Neural cell (in vitro differentiated cells): ENCODE measurements at regions not wholly inside any gene's neighbourhood (a gene's known extent, or its start where the extent isn't known, plus 50 kb on each side); places are given as distances from the start of the nearest gene placed in this dataset.

Source experiments
- H2AFZ ChIP-seq: fragments of 200-600, 300-800 bp; sonication (generic), shearing (Covaris generic); 2 replicates; pipeline ENCODE4 v1.6.0; 2014; ENCODE audit warnings: low read depth, mild to moderate bottlenecking, antibody characterized with exemption, low read length, moderate library complexity
- H3F3A ChIP-seq: fragments of 200-600 bp; shearing (Covaris generic); 2 replicates; pipeline ENCODE4 v1.6.1; 2016; ENCODE audit warnings: mild to moderate bottlenecking, moderate library complexity, mixed read lengths, antibody characterized with exemption, low read length; ENCODE audit not compliant: insufficient read depth, poor library complexity, severe bottlenecking
- H3K27ac ChIP-seq: fragments of 200-600, 300-800 bp; sonication (generic), shearing (Covaris generic); 2 replicates; pipeline ENCODE4 v1.5.1; 2014; ENCODE audit warnings: mild to moderate bottlenecking, low read length, moderate library complexity
- H3K27me3 ChIP-seq: fragments of 300-800, 200-600 bp; sonication (generic), shearing (Covaris generic); 2 replicates; pipeline ENCODE4 v1.6.0; 2014; ENCODE audit warnings: mild to moderate bottlenecking, low read depth, low read length, moderate library complexity; ENCODE audit not compliant: insufficient read depth
- H3K36me3 ChIP-seq: fragments of 300-800, 200-600 bp; sonication (generic), shearing (Covaris generic); 2 replicates; pipeline ENCODE4 v1.5.1; 2014; ENCODE audit warnings: mild to moderate bottlenecking, antibody characterized with exemption, low read length, moderate library complexity; ENCODE audit not compliant: insufficient read depth
- H3K4me2 ChIP-seq: fragments of 300-800, 200-600 bp; sonication (generic), shearing (Covaris generic); 2 replicates; pipeline ENCODE4 v1.6.0; 2014; ENCODE audit warnings: mild to moderate bottlenecking, low read length
- H3K4me3 ChIP-seq: fragments of 300-800, 200-600 bp; sonication (generic), shearing (Covaris generic); 2 replicates; pipeline ENCODE4 v1.5.1; 2014; ENCODE audit warnings: mild to moderate bottlenecking, low read length, moderate library complexity
- H3K79me2 ChIP-seq: fragments of 200-600 bp; shearing (Covaris generic); replicated peaks from 2 replicates; pipeline ENCODE4 v1.6.0; 2014; ENCODE audit warnings: mild to moderate bottlenecking, low read length, moderate library complexity; ENCODE audit not compliant: insufficient read depth
- H3K9ac ChIP-seq: fragments of 300-800, 200-600 bp; sonication (generic), shearing (Covaris generic); 2 replicates; pipeline ENCODE4 v1.6.1; 2016; ENCODE audit warnings: mild to moderate bottlenecking, low read length, mixed read lengths
- H3K9me2 ChIP-seq: fragments of 200-600 bp; shearing (Covaris generic); 2 replicates; pipeline ENCODE4 v1.6.1; 2016; ENCODE audit warnings: mild to moderate bottlenecking, low read length, mixed read lengths; ENCODE audit not compliant: insufficient read depth
- H3K9me3 ChIP-seq: fragments of 200-600, 300-800 bp; sonication (generic), shearing (Covaris generic); 2 replicates; pipeline ENCODE4 v1.6.1; 2016; ENCODE audit warnings: mild to moderate bottlenecking, mixed run types, low read length, moderate library complexity, mixed read lengths
- H4K20me1 ChIP-seq: fragments of 200-600 bp; shearing (Covaris generic); 2 replicates; pipeline ENCODE4 v1.6.1; 2016; ENCODE audit warnings: mild to moderate bottlenecking, mixed run types; ENCODE audit not compliant: insufficient read depth
- CTCF ChIP-seq: fragments of 450-650 bp; IDR thresholded peaks from 2 replicates; pipeline ENCODE4 v1.5.1; 2014; ENCODE audit warnings: antibody characterized with exemption, mild to moderate bottlenecking, moderate library complexity; ENCODE audit not compliant: poor library complexity, severe bottlenecking
- EP300 ChIP-seq: fragments of 450-650 bp; conservative IDR thresholded peaks from 2 replicates; pipeline ENCODE4 v1.6.1; 2014; ENCODE audit warnings: antibody characterized with exemption, mild to moderate bottlenecking, moderate library complexity; ENCODE audit not compliant: poor library complexity, severe bottlenecking
- EZH2 ChIP-seq: fragments of 200-600, 300-800 bp; shearing (Covaris generic), sonication (generic); IDR thresholded peaks from 2 replicates; pipeline ENCODE4 v1.6.1; 2014; ENCODE audit warnings: antibody characterized with exemption, low read length, borderline replicate concordance, mild to moderate bottlenecking; ENCODE audit not compliant: insufficient read depth, poor library complexity, severe bottlenecking
- MXI1 ChIP-seq: fragments of 450-650 bp; conservative IDR thresholded peaks from 2 replicates; pipeline ENCODE4 v1.6.1; 2014; ENCODE audit warnings: antibody characterized with exemption, mild to moderate bottlenecking; ENCODE audit not compliant: poor library complexity, severe bottlenecking
- POLR2AphosphoS5 ChIP-seq: IDR thresholded peaks from 2 replicates; pipeline ENCODE4 v1.6.1; 2012
- RAD21 ChIP-seq: fragments of 450-650 bp; conservative IDR thresholded peaks from 2 replicates; pipeline ENCODE4 v1.6.1; 2014; ENCODE audit warnings: antibody characterized with exemption, mild to moderate bottlenecking, moderate library complexity
- REST ChIP-seq: IDR thresholded peaks from 2 replicates; pipeline ENCODE4 v1.6.1; 2012; ENCODE audit warnings: borderline replicate concordance
- SMC3 ChIP-seq: fragments of 450-650 bp; conservative IDR thresholded peaks from 2 replicates; pipeline ENCODE4 v1.6.1; 2014; ENCODE audit warnings: antibody characterized with exemption, mild to moderate bottlenecking, moderate library complexity; ENCODE audit not compliant: poor library complexity
- TAF1 ChIP-seq: IDR thresholded peaks from 2 replicates; pipeline ENCODE4 v1.6.1; 2012; ENCODE audit warnings: low read depth

- H3K79me2 ChIP-seq = no peaks in the 10 kb centered on the region
- H3K27me3 ChIP-seq = no peaks in the 10 kb centered on the region
- no peaks in the 10 kb centered on the region for H3K9me2 ChIP-seq
- no peak overlapping the region for H3K4me3 ChIP-seq
- H3K36me3 ChIP-seq = no peaks in the 10 kb centered on the region
- H3K9ac ChIP-seq = no peak overlapping the region
- no peaks in the 10 kb centered on the region for H3K9me3 ChIP-seq
- no peak overlapping the region for H2AFZ ChIP-seq
- H3K27ac ChIP-seq = no peak overlapping the region
- H3K4me2 ChIP-seq = no peak overlapping the region
- no peak for TF ChIP-seq MXI1
- no peak for TF ChIP-seq POLR2AphosphoS5
- no peak for TF ChIP-seq TAF1
- TF ChIP-seq CTCF = no peak
- TF ChIP-seq EP300 = no peak
- no peak for TF ChIP-seq EZH2
- no peak for TF ChIP-seq REST
- no peak for TF ChIP-seq SMC3
- TF ChIP-seq RAD21 = no peak
- no peaks in the 10 kb centered on the region for H3F3A ChIP-seq
- no peaks in the 10 kb centered on the region for H4K20me1 ChIP-seq
These were observed 61.8 kb upstream of the ALX4 start for GRCh38 chr11:44371706-44372105.

- H2AFZ ChIP-seq = no peak overlapping the region
- H4K20me1 ChIP-seq = no peaks in the 10 kb centered on the region
- H3K9ac ChIP-seq = no peak overlapping the region
- TF ChIP-seq REST (no peak), EZH2 (no peak), TAF1 (no peak)
- H3K9me3 ChIP-seq = no peaks in the 10 kb centered on the region
- no peaks in the 10 kb centered on the region for H3K79me2 ChIP-seq
- H3K27me3 ChIP-seq = no peaks in the 10 kb centered on the region
- H3K27ac ChIP-seq = no peak overlapping the region
- no peak overlapping the region for H3K4me3 ChIP-seq
- H3K36me3 ChIP-seq = no peaks in the 10 kb centered on the region
- H3F3A ChIP-seq = no peaks in the 10 kb centered on the region
- H3K4me2 ChIP-seq = no peak overlapping the region
- no peaks in the 10 kb centered on the region for H3K9me2 ChIP-seq
These were observed 63.0 kb upstream of the ALX4 start for GRCh38 chr11:44372989-44373388.
